HG03066 (cell line): ENCODE measurements at regions not wholly inside any gene's neighbourhood (a gene's known extent, or its start where the extent isn't known, plus 50 kb on each side); places are given as distances from the start of the nearest gene placed in this dataset.
"Not testable (repeated sequence)": the region's sequence is repeated elsewhere in the genome, so short reads cannot be mapped to it uniquely, and the experiment has no call there.

ENCODE experiments used
- ATAC-seq: cut with Tn5 transposase; IDR thresholded peaks from one replicate; pipeline ENCODE4 v1.9.1; 2021; ENCODE audit warnings: low read depth; ENCODE audit not compliant: unreplicated experiment

DNA sequence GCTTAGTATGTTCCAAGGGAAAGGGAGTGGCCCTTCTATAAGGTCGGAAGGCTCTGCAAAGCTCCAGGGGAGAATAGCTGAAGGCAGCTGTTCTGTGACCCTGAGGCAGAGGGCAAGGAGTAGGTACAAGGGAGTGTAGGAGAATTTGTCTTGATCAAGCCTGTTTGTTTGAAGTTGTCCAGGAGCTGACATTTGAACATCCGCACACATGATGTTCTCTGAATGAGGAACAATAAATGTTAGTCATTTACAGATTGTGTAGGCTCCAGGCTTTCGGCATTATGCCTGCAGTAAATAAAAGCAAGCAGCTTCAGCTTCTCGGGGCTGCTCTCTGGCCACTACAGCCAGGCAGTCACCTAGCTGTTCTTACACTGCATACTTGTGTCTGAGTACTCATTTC is 52.7 kb downstream of the CTAGE6 start:
- not testable (repeated sequence) for ATAC-seq

- ATAC-seq, result peak; percentile 97
Observed at GRCh38 chr7:143700759-143701699, 56.5 kb downstream of the CTAGE6 start.
